ENCODE measurements at regions not wholly inside any gene's neighbourhood (a gene's known extent, or its start where the extent isn't known, plus 50 kb on each side); places are given as distances from the start of the nearest gene placed in this dataset.

- DNase-seq (ENCODE audit: low read depth, low spot score), result no peak
Observed at GRCh38 chr12:116482179-116482578, 77.0 kb upstream of the MAP1LC3B2 start.

GRCh38 chr12:116482859-116483258 lies 76.3 kb upstream of the MAP1LC3B2 start:
- no peak for DNase-seq (ENCODE audit: low read depth, low spot score)

- DNase-seq (ENCODE audit: low read depth, low spot score), result no peak
Observed at GRCh38 chr12:116483959-116484750, 75.0 kb upstream of the MAP1LC3B2 start.

GRCh38 chr12:116484807-116485206 lies 74.4 kb upstream of the MAP1LC3B2 start:
- DNase-seq (ENCODE audit: low read depth, low spot score), result peak; percentile 31

GRCh38 chr12:116489116-116489515 lies 70.1 kb upstream of the MAP1LC3B2 start:
- no peak for DNase-seq (ENCODE audit: low read depth, low spot score)

- no peak for DNase-seq (ENCODE audit: low read depth, low spot score)
Observed at GRCh38 chr12:116490471-116490870, 68.7 kb upstream of the MAP1LC3B2 start.

GRCh38 chr12:116492703-116493324 lies 66.4 kb upstream of the MAP1LC3B2 start:
- no peak for DNase-seq (ENCODE audit: low read depth, low spot score)

GRCh38 chr12:116495260-116495659 lies 63.9 kb upstream of the MAP1LC3B2 start:
- no peak for DNase-seq (ENCODE audit: low read depth, low spot score)

GRCh38 chr12:116497051-116497591 lies 62.1 kb upstream of the MAP1LC3B2 start:
- no peak for DNase-seq (ENCODE audit: low read depth, low spot score)

- no peak for DNase-seq (ENCODE audit: low read depth, low spot score)
Observed at GRCh38 chr12:116498471-116498870, 60.7 kb upstream of the MAP1LC3B2 start.

GRCh38 chr12:116502141-116502725 lies 56.9 kb upstream of the MAP1LC3B2 start:
- DNase-seq (ENCODE audit: low read depth, low spot score), result no peak

GRCh38 chr12:116502989-116503496 lies 56.1 kb upstream of the MAP1LC3B2 start:
- DNase-seq (ENCODE audit: low read depth, low spot score), result no peak

- no peak for DNase-seq (ENCODE audit: low read depth, low spot score)
Observed at GRCh38 chr12:116504438-116504837, 54.7 kb upstream of the MAP1LC3B2 start.

GRCh38 chr12:116506697-116507064 lies 52.5 kb upstream of the MAP1LC3B2 start:
- no peak for DNase-seq (ENCODE audit: low read depth, low spot score)

- no peak for DNase-seq (ENCODE audit: low read depth, low spot score)
Observed at GRCh38 chr12:116508145-116509121, 50.7 kb upstream of the MAP1LC3B2 start.

Measured in smooth muscle cell of the brain vasculature (primary cell).